MM.1S (cell line): ENCODE measurements at regions not wholly inside any gene's neighbourhood (a gene's known extent, or its start where the extent isn't known, plus 50 kb on each side); places are given as distances from the start of the nearest gene placed in this dataset.

ENCODE experiments used
- DNase-seq: peaks from one replicate; pipeline ENCODE4 v3.0.0-alpha.2; 2015
- H2AFZ ChIP-seq: fragments of 300-600 bp; sonication (generic); 2 replicates; pipeline ENCODE4 v1.6.0; 2016; ENCODE audit warnings: antibody characterized with exemption, low read length
- H3F3A ChIP-seq: fragments of 300-600 bp; sonication (generic); 2 replicates; pipeline ENCODE4 v1.6.1; 2016; ENCODE audit warnings: mild to moderate bottlenecking, antibody characterized with exemption, low read length, moderate library complexity, mixed read lengths; ENCODE audit not compliant: insufficient read depth
- H3K27ac ChIP-seq: fragments of 300-600 bp; sonication (generic); 2 replicates; pipeline ENCODE4 v1.5.1; 2016; ENCODE audit warnings: mild to moderate bottlenecking, low read length
- H3K27me3 ChIP-seq: fragments of 300-600 bp; sonication (generic); replicated peaks from 2 replicates; pipeline ENCODE4 v1.6.0; 2016; ENCODE audit warnings: low read length; ENCODE audit not compliant: insufficient read depth
- H3K36me3 ChIP-seq: fragments of 300-600 bp; sonication (generic); replicated peaks from 2 replicates; pipeline ENCODE4 v1.6.1; 2016; ENCODE audit warnings: mild to moderate bottlenecking, low read length, mixed read lengths; ENCODE audit not compliant: insufficient read depth
- H3K4me1 ChIP-seq: fragments of 300-600 bp; sonication (generic); 2 replicates; pipeline ENCODE4 v1.6.1; 2016; ENCODE audit warnings: low read length, mixed read lengths
- H3K4me2 ChIP-seq: fragments of 300-600 bp; sonication (generic); 2 replicates; pipeline ENCODE4 v1.6.0; 2016; ENCODE audit warnings: low read depth, low read length
- H3K4me3 ChIP-seq: fragments of 300-600 bp; sonication (generic); 2 replicates; pipeline ENCODE4 v1.5.1; 2016; ENCODE audit warnings: low read length, mixed read lengths
- H3K79me2 ChIP-seq: fragments of 300-600 bp; sonication (generic); 2 replicates; pipeline ENCODE4 v1.6.1; 2016; ENCODE audit warnings: mixed run types, low read length, mixed read lengths
- H3K9ac ChIP-seq: fragments of 300-600 bp; sonication (generic); 2 replicates; pipeline ENCODE4 v1.6.1; 2016; ENCODE audit warnings: low read length, mixed read lengths
- H3K9me2 ChIP-seq: fragments of 300-600 bp; sonication (generic); replicated peaks from 2 replicates; pipeline ENCODE4 v1.6.1; 2016; ENCODE audit warnings: mild to moderate bottlenecking, low read length, mixed read lengths; ENCODE audit not compliant: insufficient read depth
- H3K9me3 ChIP-seq: fragments of 300-600 bp; sonication (generic); replicated peaks from 2 replicates; pipeline ENCODE4 v1.6.1; 2016; ENCODE audit warnings: mild to moderate bottlenecking, low read length, mixed read lengths; ENCODE audit not compliant: insufficient read depth
- H4K20me1 ChIP-seq: fragments of 300-600 bp; sonication (generic); 2 replicates; pipeline ENCODE4 v1.6.1; 2016; ENCODE audit warnings: mild to moderate bottlenecking, low read length, moderate library complexity, mixed read lengths; ENCODE audit not compliant: insufficient read depth
- CTCF ChIP-seq: fragments of 300-600 bp; sonication (generic); IDR thresholded peaks from 2 replicates; pipeline ENCODE4 v1.5.1; 2016; ENCODE audit warnings: antibody characterized with exemption, low read length, mixed read lengths
- EZH2 ChIP-seq: fragments of 300-600 bp; sonication (generic); optimal IDR thresholded peaks from 2 replicates; pipeline ENCODE3; 2017; ENCODE audit warnings: low read depth, mild to moderate bottlenecking, antibody characterized with exemption, low read length, mixed read lengths
- EZH2phosphoT487 ChIP-seq: fragments of 300-600 bp; sonication (generic); IDR thresholded peaks from 2 replicates; pipeline ENCODE4 v1.6.1; 2018; ENCODE audit warnings: antibody characterized with exemption, low read length

DNA sequence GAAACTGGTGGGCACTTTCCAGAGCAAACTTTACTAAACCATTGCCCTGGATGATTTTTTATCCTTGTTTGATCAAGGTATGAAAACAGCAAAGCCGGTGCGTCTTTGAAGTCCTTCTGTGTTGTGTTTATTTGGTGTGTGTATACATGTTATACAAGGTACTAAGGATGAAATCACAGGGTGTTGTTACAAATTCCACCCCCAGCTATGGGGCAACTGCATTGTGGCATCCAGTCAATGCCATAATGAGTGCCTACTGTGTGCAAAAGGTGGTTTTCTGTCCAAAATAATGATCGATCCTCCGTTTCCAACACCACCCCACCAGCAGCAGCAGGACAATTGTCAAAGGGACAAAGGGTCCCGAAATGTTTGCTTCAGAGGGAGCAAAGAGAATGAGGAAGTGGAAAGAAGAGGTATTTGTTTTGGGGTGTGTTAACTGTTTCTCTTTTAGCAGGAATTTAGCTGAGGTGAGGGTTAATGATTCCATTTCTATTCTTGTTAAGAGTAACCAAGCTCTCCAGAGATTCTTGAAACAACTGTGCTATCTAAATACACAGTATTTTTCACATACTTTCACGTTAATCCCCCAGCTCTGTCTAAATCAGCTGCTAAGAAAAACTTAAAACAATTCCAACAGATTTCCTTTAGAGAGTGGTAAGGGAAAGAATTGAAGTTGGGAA lies 568.7 kb upstream of the KLF4 start:
- no peaks in the 10 kb centered on the region for H3K27me3 ChIP-seq
- no peak overlapping the region for H2AFZ ChIP-seq
- H3K9me3 ChIP-seq, result no peaks in the 10 kb centered on the region
- TF ChIP-seq CTCF, result no peak
- TF ChIP-seq EZH2, result no peak
- TF ChIP-seq EZH2phosphoT487, result no peak
- no peaks in the 10 kb centered on the region for H3K4me1 ChIP-seq
- no peak for DNase-seq
- H3K4me3 ChIP-seq, result no peak overlapping the region
- H3K4me2 ChIP-seq, result no peak overlapping the region
- H3K79me2 ChIP-seq, result no peaks in the 10 kb centered on the region
- H3K36me3 ChIP-seq, result no peaks in the 10 kb centered on the region
- H3K9ac ChIP-seq, result no peak overlapping the region
- no peaks in the 10 kb centered on the region for H4K20me1 ChIP-seq
- H3K27ac ChIP-seq, result no peak overlapping the region
- H3K9me2 ChIP-seq, result no peaks in the 10 kb centered on the region
- H3F3A ChIP-seq, result no peaks in the 10 kb centered on the region

DNA sequence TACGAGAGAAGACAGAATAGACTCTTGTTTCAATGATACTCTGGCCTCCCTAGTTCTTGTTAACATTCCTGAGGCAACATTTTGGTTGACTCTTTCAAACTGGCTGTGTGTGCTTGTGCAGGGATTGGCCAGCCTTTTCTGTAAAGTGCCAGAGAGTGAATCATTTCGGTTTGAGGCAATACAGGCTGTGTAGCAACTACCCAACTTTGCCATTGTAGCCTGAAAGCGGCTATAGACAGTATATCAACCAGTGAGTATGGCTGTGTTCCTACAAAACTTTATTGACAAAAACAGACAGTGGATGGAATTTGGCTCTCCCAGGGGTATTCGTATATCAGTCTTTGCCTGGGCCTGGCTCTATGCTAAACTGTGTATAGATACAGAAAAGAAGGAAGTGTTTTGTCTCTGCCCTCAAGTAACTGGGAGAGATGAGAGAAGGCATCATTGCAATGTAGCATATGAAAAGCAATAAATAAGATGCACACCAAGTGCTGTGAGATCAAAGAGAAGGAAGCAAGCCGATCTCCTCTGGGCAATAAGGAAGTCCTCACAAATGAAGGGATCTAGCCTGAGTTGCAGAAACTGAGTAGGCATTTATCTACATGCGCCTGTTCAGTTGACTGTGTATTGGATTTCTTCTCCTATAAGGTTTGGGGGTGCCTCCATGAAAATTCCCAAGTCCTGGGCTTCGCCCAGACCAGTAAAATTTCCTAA lies 568.0 kb upstream of the KLF4 start:
- H3K4me2 ChIP-seq, result no peak overlapping the region
- TF ChIP-seq EZH2phosphoT487 (no peak), EZH2 (no peak), CTCF (no peak)
- no peaks in the 10 kb centered on the region for H3F3A ChIP-seq
- no peak overlapping the region for H3K4me3 ChIP-seq
- H3K79me2 ChIP-seq, result no peaks in the 10 kb centered on the region
- no peaks in the 10 kb centered on the region for H3K9me3 ChIP-seq
- no peak overlapping the region for H3K27ac ChIP-seq
- no peak for DNase-seq
- no peaks in the 10 kb centered on the region for H3K36me3 ChIP-seq
- H3K27me3 ChIP-seq, result no peaks in the 10 kb centered on the region
- H2AFZ ChIP-seq, result no peak overlapping the region
- no peaks in the 10 kb centered on the region for H4K20me1 ChIP-seq
- H3K4me1 ChIP-seq, result no peaks in the 10 kb centered on the region
- no peak overlapping the region for H3K9ac ChIP-seq
- no peaks in the 10 kb centered on the region for H3K9me2 ChIP-seq

GRCh38 chr9:108056805-108057386 lies 567.3 kb upstream of the KLF4 start:
- Histone ChIP-seq H3K4me3 (no peak overlapping the region), H4K20me1 (no peaks in the 10 kb centered on the region), H3K9me2 (no peaks in the 10 kb centered on the region), H3K4me2 (no peak overlapping the region), H3K9ac (no peak overlapping the region), H3K9me3 (no peaks in the 10 kb centered on the region), H3K4me1 (no peaks in the 10 kb centered on the region), H3K27me3 (no peaks in the 10 kb centered on the region), H3F3A (no peaks in the 10 kb centered on the region), H3K27ac (no peak overlapping the region), H3K79me2 (no peaks in the 10 kb centered on the region), H3K36me3 (no peaks in the 10 kb centered on the region), H2AFZ (no peak overlapping the region)
- no peak for TF ChIP-seq EZH2phosphoT487
- TF ChIP-seq CTCF, result no peak
- no peak for TF ChIP-seq EZH2
- no peak for DNase-seq
